K562 (cell line): ENCODE measurements at regions not wholly inside any gene's neighbourhood (a gene's known extent, or its start where the extent isn't known, plus 50 kb on each side); places are given as distances from the start of the nearest gene placed in this dataset.
A peak's percentile ranks its signal among the peaks of the same experiment; 100 is the strongest.

Source experiments
- ATAC-seq: fragments of 200-7000 bp; cut with Tn5 transposase; 3 replicates; pipeline ENCODE4 v1.9.1; 2020; ENCODE audit warnings: moderate library complexity
- BruUV-seq: library from RNA; stranded (reverse); fragments of 400-500 nt; replicated peaks from 2 replicates; lab custom pipeline; 2021; lab: Mats Ljungman, UMichigan
- CTCF ChIA-PET: fragments of 300-600 bp; formaldehyde crosslinking; extraction: SDS; loops from one replicate; lab custom pipeline; 2021; ENCODE audit warnings: low intra/inter-chr PET ratio; lab: Yijun Ruan, JAX
- POLR2A ChIA-PET: fragments of 300-600, 350-650 bp; sonication (Branson Sonifier 250); formaldehyde crosslinking; extraction: SDS; loops from one replicate; lab custom pipeline; 2021; ENCODE audit warnings: antibody characterized with exemption, inconsistent platforms; lab: Yijun Ruan, JAX
- DNase-seq, 4 experiments: peaks; one replicate each; pipeline versions ENCODE4 v3.0.0 to v3.0.0-alpha.2; 2011 to 2018; ENCODE audit warnings: low spot score in 3 of 4, mixed read lengths in 3 of 4; ENCODE audit errors: extremely low read depth in 1 of 4
- FAIRE-seq: peaks from 2 replicates; lab custom pipeline; 2011; peaks lifted over from hg19 to GRCh38; lab: Jason Lieb, UNC
- H2AFZ ChIP-seq: 2 replicates; pipeline ENCODE4 v1.6.0; 2011; ENCODE audit warnings: low read depth, low read length, control low read depth, inconsistent platforms
- H3K27ac ChIP-seq: fragments of 200-600 bp; 3 replicates; pipeline ENCODE4 v1.8.0; 2011; ENCODE audit warnings: low read depth, mild to moderate bottlenecking, control low read depth, inconsistent platforms, low read length, moderate library complexity, mixed read lengths; ENCODE audit errors: extremely low read depth
- H3K27me3 ChIP-seq, 2 experiments: fragments of 300-600 bp in 1 of 2; 2 replicates in 1 of 2; 3 replicates in 1 of 2; pipeline versions ENCODE4 v1.6.0 to v1.8.0; 2011; ENCODE audit warnings: inconsistent platforms in 2 of 2, low read length in 2 of 2, mild to moderate bottlenecking in 1 of 2, mixed read lengths in 1 of 2, moderate library complexity in 1 of 2; ENCODE audit not compliant: control insufficient read depth in 2 of 2, insufficient read depth in 2 of 2
- H3K36me3 ChIP-seq: fragments of 300-600 bp; 3 replicates; pipeline ENCODE4 v1.8.0; 2011; ENCODE audit warnings: mild to moderate bottlenecking, low read length, inconsistent platforms; ENCODE audit not compliant: control insufficient read depth, insufficient read depth
- H3K4me1 ChIP-seq, 2 experiments: fragments of 200-600 bp in 1 of 2; replicated peaks in 1 of 2; 2 replicates in 1 of 2; 3 replicates in 1 of 2; pipeline versions ENCODE4 v1.5.1 to v1.8.0; 2011; ENCODE audit warnings: inconsistent platforms in 2 of 2, low read length in 2 of 2, mild to moderate bottlenecking in 1 of 2, mixed read lengths in 1 of 2, moderate library complexity in 1 of 2; ENCODE audit not compliant: control insufficient read depth in 2 of 2, insufficient read depth in 2 of 2
- H3K4me2 ChIP-seq: 2 replicates; pipeline ENCODE4 v1.6.1; 2011; ENCODE audit warnings: low read length, control low read depth, inconsistent platforms, mixed read lengths; ENCODE audit not compliant: insufficient read depth
- H3K4me3 ChIP-seq: fragments of 200-600 bp; sonication (generic), shearing (Covaris generic); 2 replicates; pipeline ENCODE4 v1.5.1; 2016; ENCODE audit warnings: control low read depth, inconsistent platforms
- H3K79me2 ChIP-seq: fragments of 200-600 bp; 3 replicates; pipeline ENCODE4 v1.8.0; 2011; ENCODE audit warnings: low read length, inconsistent platforms; ENCODE audit not compliant: control insufficient read depth, insufficient read depth
- H3K9ac ChIP-seq, 2 experiments: 2 replicates each; pipeline versions ENCODE4 v1.6.0 to v1.6.1; 2011; ENCODE audit warnings: low read depth in 2 of 2, low read length in 2 of 2, control low read depth in 1 of 2, inconsistent platforms in 1 of 2, mild to moderate bottlenecking in 1 of 2, mixed read lengths in 1 of 2; ENCODE audit not compliant: insufficient read depth in 1 of 2
- H3K9me1 ChIP-seq: one replicate; pipeline ENCODE4 v1.6.0; 2011; ENCODE audit warnings: inconsistent platforms, mild to moderate bottlenecking, low read length, moderate library complexity; ENCODE audit not compliant: control insufficient read depth, insufficient read depth
- H3K9me3 ChIP-seq: replicated peaks from 2 replicates; pipeline ENCODE4 v1.5.1; 2011; ENCODE audit warnings: low read depth, low read length, inconsistent platforms; ENCODE audit not compliant: control insufficient read depth, insufficient read depth
- H4K20me1 ChIP-seq: replicated peaks from 2 replicates; pipeline ENCODE4 v1.6.1; 2011; ENCODE audit warnings: low read length, inconsistent platforms, mixed read lengths; ENCODE audit not compliant: control insufficient read depth, insufficient read depth
- ATF7 ChIP-seq: fragments of 450-650 bp; IDR thresholded peaks from 2 replicates; pipeline ENCODE4 v1.7.1; 2014; ENCODE audit warnings: mild to moderate bottlenecking, moderate library complexity
- CEBPB ChIP-seq: fragments of 450-650 bp; IDR thresholded peaks from 2 replicates; pipeline ENCODE4 v1.6.1; 2016; ENCODE audit warnings: missing genetic modification characterization, missing compliant biosample characterization
- JUNB ChIP-seq: fragments of 450-650 bp; formaldehyde crosslinking; conservative IDR thresholded peaks from 2 replicates; pipeline ENCODE4 v1.4.0; 2020; ENCODE audit warnings: mild to moderate bottlenecking
- RAD51 ChIP-seq: fragments of 450-650 bp; IDR thresholded peaks from 2 replicates; pipeline ENCODE4 v1.7.1; 2016; ENCODE audit warnings: low read depth, mild to moderate bottlenecking, borderline replicate concordance
- TEAD1 ChIP-seq, 2 experiments: fragments of 450-650 bp in 1 of 2; sonication (generic) in 1 of 2; formaldehyde crosslinking; IDR thresholded peaks; 2 replicates each; pipeline versions ENCODE4 v1.4.0 to v1.8.0; 2020 to 2022; ENCODE audit warnings: mild to moderate bottlenecking in 2 of 2, missing genetic modification reagents in 1 of 2
- ZNF134 ChIP-seq: fragments of 250-450 bp; sonication (Bioruptor Pico); conservative IDR thresholded peaks from 2 replicates; pipeline ENCODE4 v1.4.0; 2020
- WGBS: fragments of 100-300 bp; shearing (Covaris generic); methylation state at CpG from one replicate; pipeline ENCODE4 v1.1.6; 2016; ENCODE audit warnings: low coverage, mixed read lengths; ENCODE audit not compliant: insufficient coverage; ENCODE audit errors: missing lambda C conversion rate; 5-methylcytosine and 5-hydroxymethylcytosine counted together
- in situ Hi-C: fragments of 300-500 bp; cut with MboI; formaldehyde crosslinking; loops from 4 replicates; pipeline ENCODE4 v1.15.0; 2018; ENCODE audit warnings: inconsistent platforms, mixed read lengths
- intact Hi-C: fragments of 100-400 bp; cut with micrococcal nuclease; formaldehyde crosslinking; loops from 2 replicates; pipeline ENCODE4 v1.14.2; 2022
- TF ChIP-seq, protein P1 (sequence below): fragments of 450-650 bp; formaldehyde crosslinking; IDR thresholded peaks from 2 replicates; pipeline ENCODE4 v1.4.0; 2020; ENCODE audit warnings: mild to moderate bottlenecking, mixed read lengths
- TF ChIP-seq, protein P2 (sequence below): fragments of 450-650 bp; formaldehyde crosslinking; IDR thresholded peaks from 2 replicates; pipeline ENCODE4 v1.4.0; 2020; ENCODE audit warnings: mild to moderate bottlenecking, moderate library complexity
- TF ChIP-seq, protein P3 (sequence below): sonication (generic); formaldehyde crosslinking; IDR thresholded peaks from 2 replicates; pipeline ENCODE4 v1.5.0; 2020; ENCODE audit warnings: missing genetic modification reagents

DNA sequence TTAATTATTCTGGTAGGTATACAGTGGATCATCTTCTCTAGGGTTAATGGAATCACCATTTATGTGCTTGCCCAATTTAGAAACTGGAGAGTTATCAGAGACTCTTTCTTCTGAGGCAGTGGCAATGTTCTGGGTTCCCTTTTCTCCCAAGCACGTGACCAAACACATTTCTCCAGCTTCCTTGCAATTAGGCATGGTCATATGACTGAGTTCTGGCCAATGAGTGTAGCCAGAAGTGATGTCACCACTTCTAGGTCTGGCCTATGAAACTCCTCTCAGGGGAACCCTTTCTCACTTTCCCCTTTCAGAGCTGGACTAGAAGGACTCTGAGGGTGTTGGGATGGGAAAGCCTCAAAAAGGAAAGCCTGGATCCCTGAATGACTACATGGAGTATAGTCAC, 172.0 kb downstream of the NSG2 start:
- H4K20me1 ChIP-seq: no peaks in the 10 kb centered on the region
- H3K9ac ChIP-seq: no peak overlapping the region
- in situ Hi-C loops (no loop called here), intact Hi-C loops (no loop called here)
- no peaks in the 10 kb centered on the region for H3K9me1 ChIP-seq
- TF ChIP-seq ZNF134 (CRISPR knock-in tag) (no peak), TEAD1 (CRISPR knock-in tag; IDR thresholded peaks at IDR 0.05) (no peak), CEBPB (tag) (no peak), JUNB (CRISPR knock-in tag) (no peak), RAD51 (peak; percentile 76), ATF7 (peak; percentile 79)
- TF ChIP-seq, protein P1, sequence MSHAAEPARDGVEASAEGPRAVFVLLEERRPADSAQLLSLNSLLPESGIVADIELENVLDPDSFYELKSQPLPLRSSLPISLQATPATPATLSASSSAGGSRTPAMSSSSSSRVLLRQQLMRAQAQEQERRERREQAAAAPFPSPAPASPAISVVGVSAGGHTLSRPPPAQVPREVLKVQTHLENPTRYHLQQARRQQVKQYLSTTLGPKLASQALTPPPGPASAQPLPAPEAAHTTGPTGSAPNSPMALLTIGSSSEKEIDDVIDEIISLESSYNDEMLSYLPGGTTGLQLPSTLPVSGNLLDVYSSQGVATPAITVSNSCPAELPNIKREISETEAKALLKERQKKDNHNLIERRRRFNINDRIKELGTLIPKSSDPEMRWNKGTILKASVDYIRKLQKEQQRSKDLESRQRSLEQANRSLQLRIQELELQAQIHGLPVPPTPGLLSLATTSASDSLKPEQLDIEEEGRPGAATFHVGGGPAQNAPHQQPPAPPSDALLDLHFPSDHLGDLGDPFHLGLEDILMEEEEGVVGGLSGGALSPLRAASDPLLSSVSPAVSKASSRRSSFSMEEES (CRISPR knock-in tag): 0 out of 2 replicates have a peak, but pooled peaks have one; percentile 14
- TF ChIP-seq, protein P2, sequence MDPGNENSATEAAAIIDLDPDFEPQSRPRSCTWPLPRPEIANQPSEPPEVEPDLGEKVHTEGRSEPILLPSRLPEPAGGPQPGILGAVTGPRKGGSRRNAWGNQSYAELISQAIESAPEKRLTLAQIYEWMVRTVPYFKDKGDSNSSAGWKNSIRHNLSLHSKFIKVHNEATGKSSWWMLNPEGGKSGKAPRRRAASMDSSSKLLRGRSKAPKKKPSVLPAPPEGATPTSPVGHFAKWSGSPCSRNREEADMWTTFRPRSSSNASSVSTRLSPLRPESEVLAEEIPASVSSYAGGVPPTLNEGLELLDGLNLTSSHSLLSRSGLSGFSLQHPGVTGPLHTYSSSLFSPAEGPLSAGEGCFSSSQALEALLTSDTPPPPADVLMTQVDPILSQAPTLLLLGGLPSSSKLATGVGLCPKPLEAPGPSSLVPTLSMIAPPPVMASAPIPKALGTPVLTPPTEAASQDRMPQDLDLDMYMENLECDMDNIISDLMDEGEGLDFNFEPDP: no peak
- TF ChIP-seq, protein P3, sequence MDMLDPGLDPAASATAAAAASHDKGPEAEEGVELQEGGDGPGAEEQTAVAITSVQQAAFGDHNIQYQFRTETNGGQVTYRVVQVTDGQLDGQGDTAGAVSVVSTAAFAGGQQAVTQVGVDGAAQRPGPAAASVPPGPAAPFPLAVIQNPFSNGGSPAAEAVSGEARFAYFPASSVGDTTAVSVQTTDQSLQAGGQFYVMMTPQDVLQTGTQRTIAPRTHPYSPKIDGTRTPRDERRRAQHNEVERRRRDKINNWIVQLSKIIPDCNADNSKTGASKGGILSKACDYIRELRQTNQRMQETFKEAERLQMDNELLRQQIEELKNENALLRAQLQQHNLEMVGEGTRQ (CRISPR knock-in tag): peak; percentile 52
- no peak overlapping the region for H3K27ac ChIP-seq
- H3K36me3 ChIP-seq: no peaks in the 10 kb centered on the region
- ChIA-PET CTCF (no interaction called here), POLR2A (no interaction called here)
- no TSS peak for BruUV-seq
- peaks cover 2 to 6% of the 10 kb centered on the region in 2 experiments; a peak in 2 of 5 replicates for H3K27me3 ChIP-seq
- no peak overlapping the region for H2AFZ ChIP-seq
- peak in 3 of 4 experiments; percentile 3 to 52 (median 48) for DNase-seq
- H3K4me3 ChIP-seq: no peak overlapping the region
- ATAC-seq: peak; percentile 56
- no peak for FAIRE-seq
- no peaks in the 10 kb centered on the region for H3K4me1 ChIP-seq
- 13% methylated on average over 1 of the region's 1 CpG for WGBS
- no peaks in the 10 kb centered on the region; the same call in 1 of the 2 replicates for H3K9me3 ChIP-seq
- H3K79me2 ChIP-seq: no peaks in the 10 kb centered on the region
- H3K4me2 ChIP-seq: no peak overlapping the region
